SW 1271 (cell line): ENCODE measurements at regions not wholly inside any gene's neighbourhood (a gene's known extent, or its start where the extent isn't known, plus 50 kb on each side); places are given as distances from the start of the nearest gene placed in this dataset.
"Not testable (repeated sequence)": the region's sequence is repeated elsewhere in the genome, so short reads cannot be mapped to it uniquely, and the experiment has no call there.

Experiments used
- DNase-seq, 2 experiments: peaks; one replicate each; lab custom pipeline; 2025; lab: John Stamatoyannopoulos, UW

GRCh38 chr11:116044520-116044919, 540.3 kb upstream of the CADM1 start:
- DNase-seq = no peak

DNA sequence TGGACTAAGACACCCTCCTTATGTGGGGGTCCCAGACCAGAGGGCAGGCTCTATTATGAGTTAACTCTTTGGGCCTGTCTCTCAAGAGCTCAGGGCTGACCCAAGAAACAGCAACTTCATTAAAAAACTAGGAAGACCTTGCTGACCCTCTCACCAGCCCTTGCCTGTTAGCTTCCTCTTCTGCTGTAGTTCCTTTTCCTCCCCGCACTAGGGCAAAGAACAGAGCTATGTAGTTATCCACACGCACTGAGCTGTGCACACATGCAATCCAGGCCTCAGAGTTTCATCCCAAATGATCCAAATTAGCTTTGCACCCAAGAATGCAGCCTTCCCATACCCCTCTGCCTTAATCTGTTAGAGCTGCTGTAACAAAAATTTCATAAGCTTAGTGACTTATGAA, 539.6 kb upstream of the CADM1 start:
- DNase-seq = no peak

DNA sequence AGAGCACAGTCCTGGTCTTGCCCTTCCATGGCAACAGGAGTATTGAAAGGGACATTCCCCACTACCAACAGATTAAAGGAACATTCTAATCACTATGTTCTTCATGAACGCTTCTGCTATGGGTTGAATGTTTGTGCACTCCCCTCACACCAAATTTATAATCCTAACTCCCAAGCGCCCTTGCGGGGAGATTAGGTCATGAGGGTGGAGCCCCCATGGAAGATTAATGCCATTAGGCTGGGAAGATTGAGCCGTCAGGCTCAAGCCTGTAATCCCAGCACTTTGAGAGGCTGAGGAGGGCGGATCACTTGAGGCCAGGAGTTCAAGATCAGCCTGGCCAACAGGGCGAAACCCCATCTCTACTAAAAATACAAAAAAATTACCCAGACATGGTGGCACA, 538.8 kb upstream of the CADM1 start:
- not testable (repeated sequence) for DNase-seq

DNA sequence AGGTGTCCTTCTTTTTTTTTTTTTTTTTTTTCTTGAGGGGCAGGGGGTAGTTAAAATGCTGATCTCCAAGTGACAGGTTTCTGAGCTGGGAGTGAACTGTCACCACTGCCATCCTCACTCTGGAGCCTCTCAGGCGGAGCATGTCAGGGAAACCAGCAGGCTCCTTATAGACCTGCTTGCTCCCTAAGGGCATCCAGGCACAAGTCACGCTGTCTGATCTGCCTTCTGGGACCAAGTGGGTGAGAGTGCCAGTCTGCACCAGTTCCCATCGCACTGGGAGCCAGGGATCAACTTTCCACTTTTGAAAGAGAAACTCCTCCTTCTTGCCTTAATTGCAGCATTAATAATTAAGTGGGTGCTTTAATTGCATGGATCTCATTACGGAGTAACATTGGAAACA, 537.9 kb upstream of the CADM1 start:
- DNase-seq = no peak

DNA sequence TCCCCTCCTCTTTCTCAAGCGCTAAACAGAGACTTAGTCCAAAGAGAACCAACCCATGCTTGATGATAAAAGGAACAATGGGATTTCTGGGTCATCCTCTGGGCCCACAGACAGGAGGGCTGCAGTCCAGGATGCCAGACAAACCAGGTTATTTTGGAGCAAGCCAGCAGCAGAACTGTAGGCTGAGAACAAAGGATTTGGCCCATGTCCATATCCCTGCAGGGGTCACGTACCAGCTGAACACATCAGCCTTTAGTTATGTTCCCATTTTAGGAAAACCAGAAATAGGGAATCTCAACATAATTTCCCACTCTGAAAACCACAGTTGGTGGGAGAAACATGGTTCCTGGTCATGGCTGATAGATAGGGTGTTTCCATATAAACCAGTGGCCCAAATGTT, 533.6 kb upstream of the CADM1 start:
- no peak for DNase-seq

DNA sequence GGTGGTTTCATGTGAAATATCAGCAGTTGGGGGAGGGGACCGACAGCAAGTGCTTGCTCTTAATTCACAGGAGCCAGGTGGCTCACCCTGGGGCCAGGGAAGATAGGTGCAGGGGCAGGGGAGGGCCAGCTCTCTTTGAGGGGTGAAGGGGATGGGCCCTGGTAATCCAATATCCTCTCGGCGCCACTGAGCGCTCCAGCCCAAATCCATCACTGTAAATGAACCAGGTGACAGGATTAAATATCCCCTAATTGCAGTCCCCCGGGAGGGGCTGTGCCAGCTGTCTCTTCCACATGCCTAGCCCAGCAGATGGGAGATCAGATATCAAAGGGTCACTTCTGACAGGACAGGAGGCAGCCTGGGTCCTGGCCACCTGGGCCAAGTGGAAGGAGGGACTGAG, 531.8 kb upstream of the CADM1 start:
- DNase-seq = no peak

GRCh38 chr11:116033931-116034553, 529.8 kb upstream of the CADM1 start:
- DNase-seq = no peak

GRCh38 chr11:116030697-116031331, 526.6 kb upstream of the CADM1 start:
- DNase-seq = no peak

DNA sequence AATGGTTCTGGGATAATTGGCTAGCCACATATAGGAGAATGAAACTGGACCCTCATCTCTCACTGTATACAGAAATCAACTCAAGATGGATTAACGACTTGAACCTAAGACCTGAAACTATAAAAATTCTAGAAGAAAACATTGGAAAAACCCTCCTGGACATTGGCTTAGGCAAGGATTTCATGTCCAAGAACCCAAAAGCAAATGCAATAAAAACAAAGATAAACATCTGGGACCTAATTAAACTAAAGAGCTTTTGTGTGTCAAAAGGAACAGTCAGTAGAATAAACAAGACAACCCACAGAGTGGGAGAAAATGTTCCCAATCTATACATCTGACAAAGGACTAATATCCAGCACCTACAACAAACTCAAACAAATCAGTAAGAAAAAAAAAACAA, 524.3 kb upstream of the CADM1 start:
- DNase-seq = not testable (repeated sequence)

DNA sequence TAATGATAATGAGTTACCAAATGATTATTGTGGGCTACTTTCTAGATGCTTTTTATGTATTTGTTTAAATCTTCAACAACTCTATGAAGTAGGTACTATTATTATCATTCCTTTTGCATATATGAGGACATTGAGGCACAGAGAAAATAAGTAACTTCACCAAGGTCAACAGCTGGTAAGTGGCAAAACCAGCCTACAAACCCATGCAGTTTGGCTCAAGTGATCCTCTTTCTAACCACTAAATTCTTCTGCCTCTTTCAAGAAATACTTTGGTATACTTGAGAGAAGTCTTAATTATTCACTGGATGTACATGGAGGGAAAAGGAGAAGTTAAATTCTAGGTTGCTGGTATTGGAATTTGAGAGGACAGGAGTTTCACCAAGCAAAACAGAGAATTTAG, 495.2 kb upstream of the CADM1 start:
- DNase-seq = no peak

DNA sequence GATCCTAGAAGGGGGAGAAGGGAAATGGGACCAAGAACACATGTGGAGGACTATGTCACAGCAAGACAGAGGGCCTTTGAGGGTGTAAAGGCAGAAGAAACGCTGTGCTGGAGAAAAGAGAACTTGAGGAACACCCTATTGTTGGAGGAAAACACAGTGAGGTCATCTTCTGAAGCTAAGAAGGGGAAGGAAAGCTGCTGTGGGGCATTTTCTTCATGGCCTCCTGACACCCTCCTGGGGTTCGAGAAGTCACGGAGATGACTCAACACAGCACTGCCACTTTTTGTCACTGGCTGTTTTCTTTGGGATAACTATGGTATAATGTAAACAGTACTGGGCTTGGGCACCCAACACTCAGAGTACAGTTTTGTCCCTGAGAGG, 492.6 kb upstream of the CADM1 start:
- DNase-seq = no peak

GRCh38 chr11:115996125-115996807, 492.1 kb upstream of the CADM1 start:
- DNase-seq = no peak

DNA sequence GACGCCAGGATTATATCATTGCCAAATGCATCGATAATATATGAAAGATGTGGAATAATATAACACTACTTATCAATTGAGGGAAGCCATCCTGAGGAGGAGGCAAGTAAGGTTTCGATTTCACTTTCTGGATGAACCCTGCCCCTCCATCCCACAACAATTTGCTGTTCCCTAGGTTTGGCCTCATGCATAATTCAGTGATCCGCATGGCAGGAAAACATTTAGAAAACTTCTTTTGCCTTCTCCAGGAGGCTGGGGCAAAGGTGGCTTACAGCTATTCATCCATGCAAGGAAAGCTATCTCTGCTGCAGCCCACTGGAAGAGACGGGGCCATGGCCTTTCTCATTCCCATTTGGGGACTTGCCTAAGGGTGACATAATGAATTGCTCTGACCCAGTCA, 489.4 kb upstream of the CADM1 start:
- no peak for DNase-seq

DNA sequence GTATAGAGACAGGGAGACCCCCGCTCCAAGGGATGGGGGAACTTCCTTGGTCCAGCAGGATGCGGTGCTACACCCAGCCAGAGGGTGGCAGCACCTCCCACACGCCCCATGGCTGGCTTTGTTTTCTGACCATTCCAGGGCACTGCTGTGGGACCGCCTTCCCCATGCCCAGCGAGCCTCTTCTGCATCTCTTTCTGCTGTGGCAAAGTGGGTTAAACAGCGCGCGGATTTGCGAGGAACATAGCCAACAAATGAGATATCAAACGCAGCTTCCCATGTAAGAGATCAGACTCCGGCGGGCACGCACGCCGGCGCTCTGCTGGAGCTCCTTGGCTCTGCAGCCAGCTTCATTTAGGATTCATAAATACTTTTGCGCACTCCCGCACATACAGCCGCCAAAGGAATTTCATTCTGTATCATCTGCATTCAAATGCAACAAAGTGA, 485.8 kb upstream of the CADM1 start:
- no peak for DNase-seq

DNA sequence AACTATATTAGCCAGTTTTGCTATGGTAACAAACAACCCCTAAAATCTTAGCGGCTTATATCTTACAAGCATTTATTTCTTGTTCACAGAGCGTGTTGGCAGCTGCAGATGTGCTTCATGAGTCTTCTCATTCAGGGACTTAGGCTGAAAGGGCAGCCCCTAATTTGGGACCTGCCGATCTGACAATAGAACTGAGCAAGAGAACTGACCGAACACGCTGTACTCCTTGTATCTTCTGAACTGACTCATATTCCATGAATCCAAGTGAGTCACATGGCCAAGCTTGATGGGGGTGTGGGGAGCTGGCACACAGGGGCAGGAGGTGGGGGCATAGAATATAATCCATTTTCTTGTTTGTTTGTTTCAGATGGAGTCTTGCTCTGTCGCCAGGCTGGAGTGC, 481.7 kb upstream of the CADM1 start:
- DNase-seq = no peak

- no peak for DNase-seq
Measured at GRCh38 chr11:115984228-115984627, 480.0 kb upstream of the CADM1 start.

DNA sequence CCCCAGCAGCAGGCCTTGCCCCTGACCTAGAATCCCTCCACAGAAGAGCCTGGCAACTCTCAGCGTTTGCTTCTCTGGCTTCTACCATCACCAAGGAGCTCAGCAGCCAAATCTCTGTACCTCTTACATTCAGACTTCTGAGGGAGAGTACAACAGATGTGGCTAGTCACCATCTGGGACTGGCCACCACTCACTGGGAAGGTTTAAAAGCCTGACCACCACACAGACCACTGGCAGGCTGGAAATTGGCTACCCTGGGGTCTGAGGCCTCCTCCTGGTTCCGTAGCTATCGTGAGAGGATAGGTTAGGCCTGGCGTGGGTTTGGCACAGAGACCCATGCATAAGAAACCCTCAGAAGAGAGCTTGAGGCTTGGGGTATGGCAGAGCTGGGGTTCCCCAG, 478.5 kb upstream of the CADM1 start:
- DNase-seq = no peak

GRCh38 chr11:115981814-115982471, 477.7 kb upstream of the CADM1 start:
- no peak for DNase-seq

DNA sequence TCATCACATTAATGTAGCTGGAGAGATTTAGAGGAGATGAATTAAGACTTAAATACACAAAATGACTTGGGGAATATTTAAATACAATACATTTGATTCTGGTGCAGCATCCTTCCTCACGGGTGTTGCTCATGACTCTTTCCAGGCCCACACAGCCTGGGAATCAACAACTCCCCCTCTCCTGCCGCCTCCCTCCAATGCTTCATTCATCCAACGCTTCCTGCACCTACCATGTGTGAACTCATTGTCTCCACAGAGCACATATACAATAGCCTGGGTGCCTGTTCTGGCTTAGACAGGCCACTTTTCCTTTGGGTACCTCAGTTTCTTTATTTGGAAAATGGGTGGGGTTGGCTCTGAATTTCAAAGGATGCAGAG, 476.9 kb upstream of the CADM1 start:
- DNase-seq = no peak

DNA sequence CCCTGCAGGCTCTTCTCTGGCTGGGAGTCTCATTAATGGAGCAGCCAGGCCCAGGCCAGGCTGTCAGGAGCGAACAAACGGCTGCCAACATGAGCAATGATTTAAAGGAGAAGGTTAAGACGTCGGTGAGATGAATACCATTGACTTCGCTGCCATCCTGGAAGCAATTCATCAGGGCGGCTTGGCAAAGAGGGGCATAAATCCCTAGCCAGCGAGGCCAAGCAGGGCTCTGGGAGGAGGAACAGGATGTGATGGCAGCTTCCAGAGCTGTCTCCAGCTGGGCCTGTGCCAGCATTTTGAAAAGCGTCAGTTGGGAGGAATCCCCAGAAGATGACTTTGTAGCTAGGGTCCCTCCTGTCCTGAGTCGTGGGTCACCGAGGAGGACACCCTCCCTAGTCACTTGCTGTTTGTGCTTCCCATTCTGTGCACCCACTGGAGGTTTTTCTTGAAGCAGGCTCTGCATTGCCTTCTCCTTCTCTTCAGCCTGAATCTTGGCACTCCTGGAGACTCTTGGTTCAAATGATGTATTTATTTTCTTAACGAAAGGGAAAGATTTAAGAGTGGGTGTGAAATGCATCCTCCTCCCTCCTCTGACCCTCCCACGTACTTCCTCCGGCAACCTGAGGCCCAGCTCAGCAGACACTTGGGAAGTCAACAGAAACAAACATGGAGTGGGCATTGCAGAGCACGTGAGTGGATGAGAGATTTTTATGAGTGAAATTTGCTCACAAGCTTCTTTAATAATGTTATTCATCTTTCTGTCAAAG, 476.3 kb upstream of the CADM1 start:
- DNase-seq = no peak

- DNase-seq = no peak
Measured at GRCh38 chr11:115974703-115975102, 470.5 kb upstream of the CADM1 start.

- not testable (repeated sequence) for DNase-seq
Measured at GRCh38 chr11:115967203-115967602, 463.0 kb upstream of the CADM1 start.
